ENCODE measurements at regions not wholly inside any gene's neighbourhood (a gene's known extent, or its start where the extent isn't known, plus 50 kb on each side); places are given as distances from the start of the nearest gene placed in this dataset.
A peak's percentile ranks its signal among the peaks of the same experiment; 100 is the strongest.
"Not testable (repeated sequence)": the region's sequence is repeated elsewhere in the genome, so short reads cannot be mapped to it uniquely, and the experiment has no call there.

- DNase-seq: no peak
These were observed 1398.0 kb upstream of the NXPH2 start for GRCh38 chr2:140178234-140178633.

GRCh38 chr2:140177086-140177485 is 1396.9 kb upstream of the NXPH2 start:
- no peak for DNase-seq

DNA sequence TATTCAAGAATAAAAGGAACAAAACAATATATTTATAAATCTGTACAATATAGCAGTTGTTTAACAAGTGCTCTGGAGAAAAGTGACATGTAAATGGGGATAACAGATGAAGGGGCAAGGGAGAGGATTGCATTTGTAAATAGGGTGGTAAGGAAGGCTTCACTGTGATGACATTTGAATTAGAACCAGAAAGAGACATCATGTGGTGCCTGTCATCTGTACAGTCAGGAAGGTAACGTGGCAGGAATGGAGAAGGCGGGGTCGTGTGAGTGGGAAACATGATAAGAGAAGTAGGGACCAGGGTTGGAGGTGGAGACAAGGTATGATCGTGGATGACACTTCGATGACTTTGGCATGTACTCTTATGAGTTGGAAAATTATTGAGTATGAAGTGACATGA is 1393.6 kb upstream of the NXPH2 start:
- no peak for DNase-seq

DNA sequence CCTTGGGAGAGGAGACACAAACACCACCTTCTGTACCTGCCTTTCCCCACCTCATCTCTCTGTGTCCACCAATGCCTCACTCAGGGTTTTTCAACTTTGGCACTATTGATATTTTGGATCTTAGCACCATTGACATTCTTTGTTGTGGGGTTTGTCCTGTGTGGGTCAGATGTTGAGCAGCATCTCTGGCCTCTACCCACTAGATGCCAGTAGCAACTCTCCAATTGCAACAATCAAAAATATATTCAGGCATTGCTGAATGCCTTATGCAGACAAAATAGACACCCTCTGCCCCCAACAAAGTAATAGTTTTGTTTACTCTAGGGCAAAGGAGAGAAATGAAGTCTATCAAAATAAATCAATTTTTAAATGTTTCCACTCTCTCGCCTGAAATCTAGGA is 1384.3 kb upstream of the NXPH2 start:
- no peak for DNase-seq

DNA sequence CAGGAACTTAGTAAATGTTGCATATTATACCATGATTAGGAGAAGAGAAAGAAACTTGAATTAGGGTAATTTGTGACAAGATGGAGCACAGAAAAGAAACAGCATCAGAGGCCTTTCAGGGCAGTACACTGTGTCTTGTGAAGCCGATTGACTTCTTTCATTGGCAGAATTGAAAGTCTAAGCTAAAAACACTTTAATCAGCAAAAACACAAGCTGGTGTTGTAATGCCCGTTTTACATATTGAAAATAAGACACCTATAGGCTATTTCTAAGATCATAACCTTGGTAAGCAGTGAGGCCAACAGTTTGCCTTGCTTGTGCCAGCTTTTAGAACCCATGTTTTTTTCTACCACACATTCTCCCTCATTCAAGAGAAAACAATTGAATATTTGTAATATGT is 1378.1 kb upstream of the NXPH2 start:
- no peak for DNase-seq

DNA sequence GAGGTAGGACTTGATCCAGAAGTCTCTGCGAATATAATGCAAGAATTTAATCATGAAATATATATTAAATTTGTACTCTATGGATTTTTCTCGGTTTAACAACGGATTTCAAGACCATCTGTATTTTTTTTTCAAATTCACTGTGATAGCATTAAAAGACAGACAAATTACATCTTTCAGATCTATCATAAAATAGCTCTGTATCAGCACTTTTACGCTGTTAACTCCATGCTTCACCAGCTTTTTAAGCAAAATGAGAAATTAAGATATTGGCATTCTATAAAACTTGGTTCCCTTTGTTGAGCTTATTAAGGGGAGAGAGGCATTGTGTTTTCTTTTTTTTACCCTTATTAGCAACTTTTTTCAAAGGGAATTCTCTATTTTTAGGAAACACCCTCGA is 1377.6 kb upstream of the NXPH2 start:
- no peak for DNase-seq

DNA sequence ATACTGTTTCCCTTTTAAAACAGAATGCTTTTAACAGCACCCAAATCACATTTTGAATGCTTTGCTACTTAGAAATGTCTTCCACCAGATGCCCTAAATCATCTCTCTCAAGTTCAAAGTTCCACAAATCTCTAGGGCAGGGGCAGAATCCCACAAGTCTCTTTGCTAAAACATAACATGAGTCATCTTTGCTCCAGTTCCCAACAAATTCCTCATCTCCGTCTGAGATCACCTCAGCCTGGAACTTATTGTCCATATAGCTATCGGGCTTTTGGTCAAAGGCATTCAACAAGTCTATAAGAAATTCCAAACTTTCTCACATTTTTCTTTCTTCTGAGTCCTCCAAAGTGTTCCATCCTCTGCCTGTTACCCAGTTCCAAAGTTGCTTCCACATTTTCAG is 1374.5 kb upstream of the NXPH2 start:
- DNase-seq: no peak

- DNase-seq: no peak
These were observed 1374.1 kb upstream of the NXPH2 start for GRCh38 chr2:140154271-140154670.

DNA sequence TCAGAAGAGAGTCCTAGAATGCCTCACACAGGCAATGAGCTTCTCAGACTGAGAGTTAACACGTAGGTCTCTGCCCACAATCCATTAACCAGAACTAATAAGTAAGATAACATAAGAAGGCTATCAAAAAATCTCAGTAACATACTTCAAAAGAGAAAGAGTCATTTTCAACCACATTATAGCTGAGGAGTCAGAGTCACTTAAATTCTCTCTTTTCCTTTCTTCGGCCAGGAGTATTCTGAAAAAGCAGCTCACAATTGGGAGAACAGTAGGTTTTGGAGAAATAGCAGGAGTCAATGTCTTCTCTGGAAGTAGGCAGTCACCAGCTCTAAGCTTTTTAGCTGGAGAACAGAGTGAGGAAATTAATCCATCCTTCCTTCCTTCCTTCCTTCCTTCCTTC is 1364.4 kb upstream of the NXPH2 start:
- no peak for DNase-seq

DNA sequence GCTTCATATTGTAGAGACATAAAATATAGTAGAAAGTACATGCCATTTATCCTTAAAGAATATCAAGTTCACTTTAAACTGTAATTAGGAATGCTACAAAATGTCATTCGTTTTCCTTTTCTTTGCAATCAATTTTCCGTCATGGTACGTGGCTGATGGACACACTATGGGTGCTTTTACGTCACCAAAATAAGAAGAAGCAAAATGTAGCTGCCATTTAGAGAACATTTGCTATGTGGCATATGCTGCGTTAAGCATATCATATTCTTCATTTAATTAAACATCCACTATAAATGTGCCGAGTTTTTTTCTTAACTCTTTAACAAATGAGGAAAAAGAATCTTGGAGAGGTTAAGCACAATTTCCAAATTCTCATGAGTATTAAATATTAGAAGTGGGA is 1358.5 kb upstream of the NXPH2 start:
- DNase-seq: no peak

GRCh38 chr2:140136861-140137260 is 1356.7 kb upstream of the NXPH2 start:
- no peak for DNase-seq

DNA sequence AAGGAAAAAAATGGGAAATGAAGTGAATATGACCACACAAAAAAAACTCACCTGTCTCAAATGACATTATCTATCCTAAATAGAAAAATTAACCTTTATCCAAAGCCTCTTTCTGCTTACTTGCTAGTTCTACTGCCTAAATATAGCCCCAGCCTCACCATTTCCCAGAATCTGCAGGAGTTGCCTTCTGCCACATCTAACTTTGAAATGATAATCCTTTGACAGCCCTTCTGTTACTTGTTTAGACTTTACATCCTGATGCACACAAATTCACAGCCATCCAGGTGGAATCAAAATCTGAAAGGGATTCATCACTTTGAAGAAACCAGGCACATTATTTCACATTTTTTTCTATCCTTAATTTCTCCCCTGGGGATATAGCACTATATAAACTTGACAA is 1356.2 kb upstream of the NXPH2 start:
- no peak for DNase-seq

DNA sequence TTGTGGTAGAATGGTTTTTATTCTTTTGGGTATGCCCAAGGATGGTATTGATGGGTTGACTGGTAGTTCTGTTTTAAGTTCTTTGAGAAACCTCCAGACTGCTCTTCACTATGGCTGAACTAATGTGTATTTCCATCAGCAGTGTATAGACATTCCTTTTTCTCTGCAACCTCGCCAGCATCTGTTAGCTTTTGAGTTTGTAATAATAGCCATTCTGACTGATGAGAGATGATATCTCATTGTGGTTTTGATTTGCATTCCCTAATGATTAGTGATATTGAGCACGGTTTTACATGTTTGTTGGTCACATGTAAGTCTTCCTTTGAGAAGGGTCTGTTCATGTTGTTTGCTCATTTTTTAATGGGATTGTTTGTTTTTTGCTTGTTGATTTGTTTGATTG is 1348.7 kb upstream of the NXPH2 start:
- DNase-seq: no peak

- DNase-seq: no peak
These were observed 1341.8 kb upstream of the NXPH2 start for GRCh38 chr2:140122001-140122400.

DNA sequence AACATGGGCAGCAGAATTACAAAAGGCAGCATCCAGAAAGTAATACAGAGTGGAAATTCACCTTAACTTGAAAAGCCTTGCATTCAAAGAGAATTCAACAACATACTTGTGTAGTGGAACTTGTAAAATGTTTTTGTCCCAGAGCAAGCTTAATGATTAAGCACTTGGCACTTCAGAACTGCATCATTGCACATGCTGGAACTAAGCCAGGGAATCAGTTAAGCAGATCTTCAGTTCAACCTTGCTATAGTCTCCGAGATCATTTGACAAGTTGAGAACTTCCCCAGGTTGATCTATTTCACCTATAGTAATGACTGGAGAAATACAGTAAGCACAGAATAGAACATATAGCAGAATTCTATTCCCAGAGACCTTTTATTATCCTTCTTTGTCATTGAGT is 1337.2 kb upstream of the NXPH2 start:
- no peak for DNase-seq

DNA sequence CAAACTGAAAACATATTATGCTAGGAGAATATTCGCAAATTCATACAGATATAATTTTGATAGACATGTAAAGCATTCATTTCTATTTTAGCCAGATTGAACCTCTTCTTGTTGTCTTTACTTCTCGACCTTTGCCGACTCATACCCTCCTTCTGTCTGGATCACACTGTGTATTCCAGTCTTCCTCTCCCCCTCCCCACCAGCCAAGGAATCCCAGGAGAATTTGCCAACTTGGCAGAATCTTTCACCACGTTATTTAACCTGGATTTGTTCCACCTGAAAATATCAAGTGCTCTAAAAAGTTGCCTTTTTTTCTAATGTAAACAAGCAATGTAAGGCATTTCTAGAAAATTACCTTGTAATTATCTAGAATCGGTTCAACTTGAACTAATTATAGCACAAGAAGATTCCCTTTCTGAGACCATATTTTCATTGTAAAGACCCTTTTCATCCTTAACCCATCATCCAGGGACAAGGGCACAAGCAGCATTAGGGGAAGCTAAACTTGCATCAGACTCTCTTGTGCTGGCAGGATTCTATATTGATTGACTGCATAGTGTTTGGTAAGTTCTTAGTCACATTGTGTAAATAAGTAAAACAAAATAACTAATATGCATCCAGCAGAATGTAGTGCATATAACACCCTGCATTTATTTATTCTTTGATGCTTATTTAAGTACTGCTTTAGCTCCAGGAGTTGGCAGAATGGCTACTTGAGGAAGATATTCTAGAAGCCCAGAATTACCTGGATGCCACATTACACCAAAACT is 1328.7 kb upstream of the NXPH2 start:
- no peak for DNase-seq

- peak; percentile 26 for DNase-seq
These were observed 1311.7 kb upstream of the NXPH2 start for GRCh38 chr2:140091926-140092325.

DNA sequence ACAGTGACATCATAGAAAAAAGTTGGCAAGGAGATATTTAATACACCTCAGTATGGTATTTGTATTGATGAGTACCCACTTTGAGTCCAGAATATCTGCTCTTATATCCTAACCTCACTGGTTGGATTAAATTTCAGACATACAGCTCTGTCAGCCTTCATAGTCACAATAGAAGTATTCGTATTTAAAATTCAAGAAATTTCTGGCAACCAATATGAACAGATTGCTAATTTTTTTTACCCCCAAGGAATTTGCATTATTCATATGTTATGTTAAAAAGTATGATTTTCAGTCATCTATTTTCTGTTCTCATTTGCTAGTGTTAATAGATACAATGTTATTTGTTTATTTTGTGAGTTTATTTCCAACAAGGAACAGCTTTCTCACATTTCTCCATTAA is 1306.8 kb upstream of the NXPH2 start:
- DNase-seq: no peak

DNA sequence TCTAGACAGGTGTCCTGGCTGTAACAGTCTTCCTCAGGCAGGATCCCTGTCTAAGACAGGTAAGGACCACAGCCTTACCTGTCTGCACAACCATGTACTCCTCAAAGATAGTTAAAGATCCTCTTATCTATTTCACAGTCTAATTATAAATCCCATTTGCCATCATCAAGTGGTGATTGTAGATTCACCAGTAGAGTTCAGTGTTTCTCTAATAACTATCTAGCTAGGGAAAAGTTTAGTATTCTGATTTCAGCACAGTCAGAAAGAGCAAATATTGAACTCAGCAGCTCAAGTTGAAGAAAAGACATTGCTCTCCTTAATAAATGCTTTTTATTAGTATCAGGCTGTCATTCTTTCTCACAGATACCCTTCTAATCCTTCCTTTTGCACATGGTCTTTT is 1305.5 kb upstream of the NXPH2 start:
- DNase-seq: no peak

DNA sequence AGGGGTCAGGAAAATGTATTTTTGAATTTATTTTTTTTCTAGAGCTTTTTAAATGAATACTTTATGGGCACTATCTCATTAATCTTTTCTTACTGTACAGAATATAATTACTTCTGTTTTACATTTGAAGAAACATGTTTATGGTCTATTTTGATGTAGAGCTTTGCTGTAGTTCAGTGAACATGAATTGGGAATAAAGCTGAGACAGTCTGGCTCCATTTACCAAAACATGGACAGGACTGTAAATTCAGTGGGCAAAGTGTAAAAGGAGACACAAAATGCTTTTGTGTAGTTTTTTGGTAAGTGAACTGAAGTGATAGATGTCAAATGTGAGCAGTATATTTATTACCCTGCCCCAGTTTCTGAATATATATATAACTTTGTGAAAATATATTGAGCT is 1298.8 kb upstream of the NXPH2 start:
- DNase-seq: no peak

GRCh38 chr2:140076164-140076563 is 1296.0 kb upstream of the NXPH2 start:
- no peak for DNase-seq

DNA sequence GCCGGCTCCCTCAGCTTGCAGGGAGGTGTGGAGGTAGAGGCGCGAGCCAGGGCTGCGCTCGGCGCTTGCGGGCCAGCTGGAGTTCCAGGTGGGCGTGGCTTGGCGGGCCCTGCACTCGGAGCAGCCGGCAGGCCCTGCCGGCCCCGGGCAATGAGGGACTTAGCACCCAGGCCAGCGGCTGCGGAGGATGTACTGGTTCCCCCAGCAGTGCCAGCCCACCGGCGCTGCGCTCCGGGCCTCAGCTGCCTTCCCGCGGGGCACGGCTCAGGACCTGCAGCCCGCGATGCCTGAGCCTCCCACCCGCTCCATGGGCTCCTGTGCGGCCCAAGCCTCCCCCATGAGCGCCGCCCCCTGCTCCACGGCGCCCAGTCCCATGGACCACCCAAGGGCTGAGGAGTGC is 1293.6 kb upstream of the NXPH2 start:
- not testable (repeated sequence) for DNase-seq

GRCh38 chr2:140067661-140068060 is 1287.5 kb upstream of the NXPH2 start:
- no peak for DNase-seq

DNA sequence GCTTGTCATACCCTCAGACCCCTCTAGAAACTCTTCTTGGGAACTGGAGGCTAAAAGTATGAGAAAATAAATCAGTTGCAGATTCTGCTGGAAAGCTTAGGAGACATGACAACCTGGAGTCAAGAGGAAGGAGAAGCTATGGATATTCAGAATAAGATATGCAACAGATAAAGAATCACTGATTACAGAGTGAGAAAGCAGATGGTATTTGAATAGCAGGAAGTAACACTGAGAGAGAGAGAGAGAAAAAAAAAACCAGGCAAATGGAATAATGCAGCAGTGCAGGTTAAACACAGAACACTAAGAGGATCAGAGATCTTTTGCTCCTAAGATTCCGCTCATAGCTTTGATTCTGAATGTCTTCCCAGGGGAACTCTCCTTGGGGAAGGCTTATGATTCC is 1284.1 kb upstream of the NXPH2 start:
- DNase-seq: no peak

DNA sequence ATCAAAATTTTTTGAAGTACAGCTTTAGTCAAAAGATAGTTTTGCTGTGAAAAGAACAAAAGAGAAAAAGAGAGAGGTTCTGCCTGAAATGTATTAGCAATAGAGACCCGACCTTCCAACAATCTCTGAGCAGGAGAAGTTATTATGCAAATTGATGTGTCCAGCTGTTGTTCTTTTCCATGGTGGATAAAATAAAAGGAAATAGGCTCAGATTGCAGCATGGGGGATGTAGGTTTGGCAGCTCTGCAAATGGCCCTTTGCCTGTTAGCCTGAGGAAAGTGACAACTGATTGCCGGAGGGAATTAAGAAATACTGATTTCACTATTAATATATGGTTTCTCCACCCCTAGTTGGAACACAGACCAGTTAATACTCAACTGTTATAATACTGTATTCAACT is 1283.2 kb upstream of the NXPH2 start:
- DNase-seq: no peak

DNA sequence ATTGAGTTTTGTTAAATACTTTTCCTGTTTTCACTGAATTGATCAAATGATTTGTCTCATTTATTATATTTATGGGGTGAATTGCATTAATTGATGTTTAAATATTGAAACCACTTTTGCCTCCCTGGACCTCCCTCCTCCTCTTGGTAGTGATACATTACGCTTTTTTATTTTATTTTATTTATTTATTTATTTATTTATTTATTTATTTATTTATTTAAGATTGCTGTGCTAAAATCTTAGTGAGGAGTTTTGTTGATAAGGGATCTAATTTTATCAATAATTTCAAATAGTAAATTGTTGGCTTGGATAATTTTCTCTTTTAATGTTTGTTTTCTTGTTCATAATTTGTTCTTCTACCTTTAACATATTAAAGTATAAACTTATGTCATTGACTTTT is 1281.0 kb upstream of the NXPH2 start:
- DNase-seq: no peak
